Heart left ventricle (tissue), 13 donors: ENCODE measurements at regions not wholly inside any gene's neighbourhood (a gene's known extent, or its start where the extent isn't known, plus 50 kb on each side); places are given as distances from the start of the nearest gene placed in this dataset.

ENCODE experiments used
- CTCF ChIP-seq, 12 donors: fragments of 200-600 bp; sonication (generic) in 4 of 12; IDR thresholded peaks; one replicate each; pipeline versions ENCODE4 v1.5.0 to v1.8.0; 2018 to 2022; ENCODE audit warnings: antibody characterized with exemption in 12 of 12, mild to moderate bottlenecking in 5 of 12
- POLR2A ChIP-seq, 2 donors: fragments of 450-650 bp; IDR thresholded peaks; one replicate each; pipeline ENCODE4 v1.6.1; 2017; ENCODE audit warnings: antibody characterized with exemption in 2 of 2, mild to moderate bottlenecking in 2 of 2, moderate library complexity in 2 of 2
- donor health status: ischemic (EF 13 %, LVEDD 7.1; RV severe dilation, severe dysfunction).
- donor health status: DM: no; HTN: yes; CAD: no.
- donor health status: DM: no; HTN: no; CAD: no.
- donor health status: ischemic (EF 25% LVEDD 6.9; RV normal size, moderate dysfunction).
- donor health status: ischemic (EF 25% LVEDD 5.7; RV mildly dilated, moderate dysfunction).
- donor health status: ischemic (EF 35%, LVEDD 5.7; RV mildly dilated, moderate dysfunction).
- donor health status: nonischemic (EF 11% LVEDD 7.7; RV severe dilation, severe dysfunction).
- donor health status: DM: yes; HTN: yes; CAD: no.
- donor health status: PGD.
- donor health status: ischemic (EF 29% LVEDD 5.4; RV normal size, mild dysfunction).
- donor health status: nonischemic (EF 23%, LVEDD 6.1; RV moderate dilation, normal function).

- no peak for TF ChIP-seq CTCF (IDR thresholded peaks at IDR 0.05)
- no peak for TF ChIP-seq POLR2A (IDR thresholded peaks at IDR 0.05)
Observed at GRCh38 chr13:103671547-103671946, 605.3 kb upstream of the SLC10A2 start.
